Astrocyte (in vitro differentiated cells and primary cell): ENCODE measurements at regions not wholly inside any gene's neighbourhood (a gene's known extent, or its start where the extent isn't known, plus 50 kb on each side); places are given as distances from the start of the nearest gene placed in this dataset.

Experiments
- DNase-seq: peaks from one replicate; pipeline ENCODE4 v3.0.0-alpha.2; 2010; ENCODE audit warnings: low read depth
- FAIRE-seq: peaks from 2 replicates; lab custom pipeline; 2011; peaks lifted over from hg19 to GRCh38; lab: Jason Lieb, UNC
- H2AFZ ChIP-seq: 2 replicates; pipeline ENCODE4 v1.6.0; 2012; ENCODE audit warnings: low read depth, low read length, inconsistent platforms
- H3K27ac ChIP-seq: 2 replicates; pipeline ENCODE4 v1.5.1; 2011; ENCODE audit warnings: low read depth, low read length, inconsistent platforms
- H3K27me3 ChIP-seq: 2 replicates; pipeline ENCODE4 v1.6.0; 2011; ENCODE audit warnings: low read length, inconsistent platforms; ENCODE audit not compliant: insufficient read depth
- H3K36me3 ChIP-seq: 2 replicates; pipeline ENCODE4 v1.5.1; 2011; ENCODE audit warnings: low read length, inconsistent platforms; ENCODE audit not compliant: insufficient read depth
- H3K4me1 ChIP-seq: 2 replicates; pipeline ENCODE4 v1.5.1; 2011; ENCODE audit warnings: low read length, inconsistent platforms; ENCODE audit not compliant: insufficient read depth
- H3K4me2 ChIP-seq: 2 replicates; pipeline ENCODE4 v1.6.0; 2012; ENCODE audit warnings: low read length, inconsistent platforms
- H3K4me3 ChIP-seq: 2 replicates; pipeline ENCODE4 v1.5.1; 2011; ENCODE audit warnings: low read depth, mild to moderate bottlenecking, low read length, inconsistent platforms; ENCODE audit not compliant: insufficient read depth
- H3K79me2 ChIP-seq: 2 replicates; pipeline ENCODE4 v1.6.0; 2012; ENCODE audit warnings: mild to moderate bottlenecking, low read length, inconsistent platforms; ENCODE audit not compliant: insufficient read depth
- H3K9ac ChIP-seq: 2 replicates; pipeline ENCODE4 v1.6.0; 2012; ENCODE audit warnings: mild to moderate bottlenecking, low read length, inconsistent platforms
- H3K9me3 ChIP-seq: 2 replicates; pipeline ENCODE4 v1.5.1; 2012; ENCODE audit warnings: low read depth, mild to moderate bottlenecking, low read length, inconsistent platforms; ENCODE audit not compliant: insufficient read depth
- H4K20me1 ChIP-seq: 2 replicates; pipeline ENCODE4 v1.6.0; 2012; ENCODE audit warnings: low read length, inconsistent platforms; ENCODE audit not compliant: insufficient read depth
- H3K27ac Mint-ChIP-seq: one replicate; pipeline ENCODE4 v1.8.0; 2021; ENCODE audit warnings: mild to moderate bottlenecking, mixed read lengths; ENCODE audit not compliant: unreplicated experiment
- H3K27me3 Mint-ChIP-seq: one replicate; pipeline ENCODE4 v1.8.0; 2021; ENCODE audit warnings: low read depth, mixed read lengths; ENCODE audit not compliant: unreplicated experiment
- H3K36me3 Mint-ChIP-seq: one replicate; pipeline ENCODE4 v1.8.0; 2021; ENCODE audit warnings: low read depth, mixed read lengths; ENCODE audit not compliant: unreplicated experiment
- H3K4me1 Mint-ChIP-seq: one replicate; pipeline ENCODE4 v1.8.0; 2021; ENCODE audit warnings: low read depth, mixed read lengths; ENCODE audit not compliant: unreplicated experiment
- H3K4me3 Mint-ChIP-seq: one replicate; pipeline ENCODE4 v1.8.0; 2021; ENCODE audit warnings: mild to moderate bottlenecking, moderate library complexity, mixed read lengths; ENCODE audit not compliant: unreplicated experiment
- H3K9me3 Mint-ChIP-seq: one replicate; pipeline ENCODE4 v1.8.0; 2021; ENCODE audit warnings: mild to moderate bottlenecking, mixed read lengths; ENCODE audit not compliant: unreplicated experiment
- CTCF ChIP-seq: IDR thresholded peaks from 2 replicates; pipeline ENCODE4 v1.5.1; 2011; ENCODE audit warnings: low read depth, mild to moderate bottlenecking, inconsistent platforms, low read length, moderate library complexity; ENCODE audit not compliant: insufficient read depth
- EZH2 ChIP-seq: IDR thresholded peaks from 2 replicates; pipeline ENCODE4 v1.6.1; 2012; ENCODE audit warnings: mild to moderate bottlenecking, low read length, inconsistent platforms; ENCODE audit not compliant: insufficient read depth

DNA sequence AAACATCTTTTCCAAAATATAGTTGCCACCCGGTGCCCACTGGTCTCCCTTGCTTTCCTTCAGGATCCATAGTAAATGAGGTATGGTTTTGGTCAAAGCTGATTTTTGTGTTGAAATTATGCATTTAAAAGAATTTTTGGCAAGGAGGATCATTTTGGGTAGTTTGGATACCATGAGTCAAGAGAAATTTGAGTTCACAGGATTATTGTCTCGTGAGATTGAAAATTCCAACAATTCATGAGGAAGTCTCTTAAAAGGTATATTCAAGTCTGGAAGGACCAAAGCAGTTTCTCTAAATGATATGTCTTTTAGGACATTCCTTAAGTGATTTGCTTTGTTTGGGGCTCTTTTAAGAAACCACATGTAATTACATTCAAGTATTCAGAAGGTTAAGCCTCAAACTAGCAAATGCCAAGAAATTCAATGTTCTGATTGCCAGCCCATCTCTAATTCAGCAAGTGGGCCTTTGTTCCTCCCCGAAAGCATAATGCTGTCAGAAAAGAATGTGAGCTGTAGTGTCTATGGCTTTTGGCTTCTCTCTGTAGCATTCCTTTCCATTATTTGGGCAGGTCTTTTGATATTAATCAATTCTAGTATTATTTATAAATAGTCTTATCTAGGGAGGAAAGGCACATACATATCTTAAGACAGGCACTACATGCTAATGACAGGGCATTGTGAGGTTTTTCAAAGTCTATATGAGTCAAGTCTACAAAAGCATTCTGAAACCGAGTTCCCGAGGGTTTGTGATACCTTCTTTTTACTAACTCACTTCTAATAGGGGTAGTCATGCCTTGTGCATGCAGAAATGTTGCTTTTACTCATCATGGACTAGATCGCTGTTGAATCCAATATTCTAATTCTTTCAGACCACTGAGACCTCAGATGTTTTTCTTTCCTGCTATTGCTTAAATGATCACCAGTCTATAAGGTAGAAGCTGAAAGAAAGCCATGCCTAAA, 453.9 kb downstream of the ENC1 start:
- Histone ChIP-seq H3K79me2 (no peaks in the 10 kb centered on the region), H3K27me3 (no peaks in the 10 kb centered on the region), H2AFZ (no peak overlapping the region), H3K4me1 (peaks cover 17% of the 10 kb centered on the region), H3K4me3 (no peak overlapping the region), H3K9me3 (no peaks in the 10 kb centered on the region), H3K36me3 (no peaks in the 10 kb centered on the region), H3K27ac (peak overlapping the region; percentile 43), H3K9ac (no peak overlapping the region), H4K20me1 (no peaks in the 10 kb centered on the region), H3K4me2 (peak overlapping the region; percentile 43)
- FAIRE-seq = peak; percentile 69
- TF ChIP-seq CTCF (no peak), EZH2 (no peak)
- peak; percentile 95 for DNase-seq
- Mint-ChIP-seq H3K9me3 (no peaks in the 10 kb centered on the region), H3K4me3 (no peak overlapping the region), H3K4me1 (peaks cover 26% of the 10 kb centered on the region), H3K27me3 (no peaks in the 10 kb centered on the region), H3K36me3 (no peaks in the 10 kb centered on the region), H3K27ac (peak overlapping the region; percentile 68)

GRCh38 chr5:74185599-74185998, 454.9 kb downstream of the ENC1 start:
- H3K4me1 ChIP-seq = peaks cover 17% of the 10 kb centered on the region
- H3K36me3 ChIP-seq = no peaks in the 10 kb centered on the region
- H3K9me3 ChIP-seq = no peaks in the 10 kb centered on the region
- no peak overlapping the region for H3K9ac ChIP-seq
- DNase-seq = peak; percentile 70
- TF ChIP-seq EZH2 (no peak), CTCF (no peak)
- Mint-ChIP-seq H3K9me3 (no peaks in the 10 kb centered on the region), H3K27ac (peak overlapping the region; percentile 48), H3K36me3 (no peaks in the 10 kb centered on the region), H3K27me3 (no peaks in the 10 kb centered on the region), H3K4me1 (peaks cover 27% of the 10 kb centered on the region), H3K4me3 (no peak overlapping the region)
- no peak for FAIRE-seq
- H3K79me2 ChIP-seq = no peaks in the 10 kb centered on the region
- no peak overlapping the region for H3K4me2 ChIP-seq
- no peak overlapping the region for H3K27ac ChIP-seq
- no peak overlapping the region for H2AFZ ChIP-seq
- H3K4me3 ChIP-seq = no peak overlapping the region
- no peaks in the 10 kb centered on the region for H3K27me3 ChIP-seq
- no peaks in the 10 kb centered on the region for H4K20me1 ChIP-seq

- H3K36me3 Mint-ChIP-seq = no peaks in the 10 kb centered on the region
- peaks cover 37% of the 10 kb centered on the region for H3K4me1 Mint-ChIP-seq
- no peaks in the 10 kb centered on the region for H3K79me2 ChIP-seq
- H3K4me2 ChIP-seq = no peak overlapping the region
- H3K27me3 ChIP-seq = no peaks in the 10 kb centered on the region
- no peaks in the 10 kb centered on the region for H3K36me3 ChIP-seq
- H3K9me3 Mint-ChIP-seq = no peaks in the 10 kb centered on the region
- peaks cover 18% of the 10 kb centered on the region for H3K4me1 ChIP-seq
- FAIRE-seq (no peak), DNase-seq (no peak)
- H2AFZ ChIP-seq = no peak overlapping the region
- no peak overlapping the region for H3K4me3 Mint-ChIP-seq
- H4K20me1 ChIP-seq = no peaks in the 10 kb centered on the region
- no peak overlapping the region for H3K4me3 ChIP-seq
- no peak overlapping the region for H3K9ac ChIP-seq
- TF ChIP-seq EZH2 (no peak), CTCF (no peak)
- H3K27me3 Mint-ChIP-seq = no peaks in the 10 kb centered on the region
- no peak overlapping the region for H3K27ac ChIP-seq
- no peak overlapping the region for H3K27ac Mint-ChIP-seq
- no peaks in the 10 kb centered on the region for H3K9me3 ChIP-seq
Observed at GRCh38 chr5:74184649-74185048, 455.9 kb downstream of the ENC1 start.
